Inferior parietal cortex (tissue), 1 donor: ENCODE measurements at regions not wholly inside any gene's neighbourhood (a gene's known extent, or its start where the extent isn't known, plus 50 kb on each side); places are given as distances from the start of the nearest gene placed in this dataset.

ENCODE experiments used
- DNase-seq: peaks from one replicate; pipeline ENCODE4 v3.0.0-alpha.2; 2016; ENCODE audit errors: extremely low spot score

DNA sequence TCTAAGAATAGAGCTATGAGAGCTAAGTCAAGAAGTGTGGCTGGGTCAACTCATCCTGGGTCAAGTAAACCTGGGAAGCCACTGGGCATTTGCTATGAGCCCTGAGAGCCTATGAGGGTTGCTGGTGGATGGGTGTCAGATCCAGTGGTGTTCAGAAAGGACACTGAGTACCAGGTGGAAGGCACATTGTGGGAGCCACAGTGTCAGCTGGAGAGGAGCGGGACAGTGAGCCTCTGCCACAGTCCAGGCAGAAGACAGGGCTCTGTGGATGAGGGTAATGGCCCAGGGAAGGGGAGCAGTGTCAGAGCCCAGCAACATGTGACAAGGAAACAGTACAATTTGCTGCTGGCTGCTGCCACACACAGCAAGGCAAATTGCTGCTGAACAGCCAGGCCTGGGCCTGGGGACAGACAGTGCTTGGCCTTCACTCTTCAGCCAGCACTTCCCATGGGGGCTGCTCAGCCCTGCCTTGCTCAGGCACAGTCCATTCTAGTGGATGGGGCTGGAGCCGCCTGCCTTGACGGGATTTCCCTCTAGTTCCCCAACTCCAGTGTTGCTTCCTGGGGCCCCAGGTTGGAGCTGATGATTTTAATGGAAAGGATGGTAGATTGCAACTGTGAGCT, 90.9 kb upstream of the CHST15 start:
- no peak for DNase-seq

DNA sequence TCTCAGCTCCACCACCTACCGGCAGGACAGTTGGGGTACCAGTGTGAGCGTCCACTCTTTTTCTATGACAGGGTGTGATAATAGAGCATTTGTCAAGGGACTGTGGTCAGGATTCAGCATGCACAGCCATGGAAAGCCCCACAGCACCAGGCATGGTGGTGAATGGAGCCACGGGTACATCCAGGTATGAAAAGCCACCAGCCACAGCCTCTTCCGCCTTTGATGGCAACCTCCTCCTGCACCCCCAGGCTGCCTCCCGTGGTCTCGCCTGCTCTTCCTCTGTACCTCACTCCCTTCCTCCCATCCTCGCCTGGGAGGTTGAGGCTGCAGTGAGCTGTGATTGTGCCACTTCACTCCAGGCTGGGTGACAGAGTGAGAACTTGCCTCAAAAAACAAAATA, 90.2 kb upstream of the CHST15 start:
- no peak for DNase-seq

DNA sequence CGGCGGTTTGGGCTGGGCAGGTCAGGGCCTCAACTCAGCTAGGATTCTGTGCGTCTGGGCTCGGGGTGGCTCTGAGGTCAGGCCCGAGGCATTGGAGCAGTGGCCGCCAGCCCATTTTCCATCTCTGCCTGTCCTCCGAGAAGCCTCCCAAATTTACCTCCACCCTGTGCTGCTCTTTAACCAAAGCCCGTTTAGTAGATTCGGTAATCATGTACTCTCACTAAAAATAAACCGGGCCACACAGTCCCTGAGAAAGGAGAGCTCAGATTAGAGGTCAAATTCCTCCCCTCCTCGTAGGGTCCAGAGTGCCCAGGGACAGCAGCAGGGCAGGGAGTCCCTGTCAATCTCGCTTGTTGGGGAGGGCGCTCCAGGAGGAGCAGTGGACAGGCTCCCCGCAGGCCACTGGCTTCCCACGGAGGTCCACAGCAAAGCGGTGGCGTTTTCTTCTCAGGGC, 88.7 kb upstream of the CHST15 start:
- DNase-seq = no peak

DNA sequence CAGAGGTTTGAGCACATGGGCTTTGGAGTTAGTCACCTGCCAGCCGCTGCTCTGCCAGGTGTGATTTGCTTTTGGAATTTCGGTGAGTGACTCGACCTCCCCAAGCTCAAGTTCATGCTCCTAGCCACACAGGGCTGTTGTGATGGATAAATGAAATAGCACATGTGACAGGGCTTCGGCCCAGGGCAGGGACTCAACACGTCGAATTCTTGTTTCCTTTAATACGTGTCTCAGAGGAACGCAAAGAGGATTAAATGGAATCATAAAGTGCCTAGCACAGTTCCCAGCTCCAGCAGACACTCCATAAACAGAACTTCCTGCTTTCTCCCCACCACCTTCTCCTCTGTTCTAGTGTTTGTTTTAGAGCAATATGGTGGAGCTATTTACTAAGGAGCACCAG, 88.3 kb upstream of the CHST15 start:
- DNase-seq = no peak

- DNase-seq = no peak
These were observed 87.7 kb upstream of the CHST15 start for GRCh38 chr10:124180947-124181549.

DNA sequence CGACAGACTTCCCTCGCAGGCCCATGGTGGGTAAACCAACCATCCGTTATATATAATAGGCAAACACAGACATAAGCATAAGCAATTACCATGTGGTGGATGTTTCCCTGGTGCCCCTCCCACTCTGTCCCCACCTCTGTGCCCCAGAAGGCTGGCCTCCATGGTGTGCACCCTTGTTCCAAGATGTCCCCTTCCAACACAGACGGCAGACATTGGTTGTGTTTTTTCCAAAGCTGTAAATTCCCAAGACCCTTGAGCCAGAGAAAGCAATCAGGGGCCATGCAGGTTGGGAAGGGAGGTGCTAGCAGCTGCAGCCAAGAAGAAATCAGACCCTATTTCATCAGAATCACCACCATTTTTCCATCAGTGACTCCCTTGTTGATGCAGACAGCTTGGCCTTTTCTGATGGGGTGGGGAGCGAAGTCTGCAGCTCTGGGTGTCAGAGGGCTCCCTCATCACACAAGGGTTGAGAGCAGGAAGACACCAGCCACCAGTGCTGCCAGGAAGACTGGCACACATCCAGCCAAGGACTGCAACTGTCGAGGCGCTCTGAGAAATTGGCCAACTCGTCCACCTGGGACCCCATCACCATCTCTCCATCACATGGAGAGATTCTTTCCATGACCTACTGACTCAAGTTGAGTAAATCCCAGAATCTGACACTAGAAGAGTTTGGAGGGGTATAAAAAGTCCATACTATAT, 86.8 kb upstream of the CHST15 start:
- no peak for DNase-seq

- no peak for DNase-seq
These were observed 86.1 kb upstream of the CHST15 start for GRCh38 chr10:124179308-124180043.

DNA sequence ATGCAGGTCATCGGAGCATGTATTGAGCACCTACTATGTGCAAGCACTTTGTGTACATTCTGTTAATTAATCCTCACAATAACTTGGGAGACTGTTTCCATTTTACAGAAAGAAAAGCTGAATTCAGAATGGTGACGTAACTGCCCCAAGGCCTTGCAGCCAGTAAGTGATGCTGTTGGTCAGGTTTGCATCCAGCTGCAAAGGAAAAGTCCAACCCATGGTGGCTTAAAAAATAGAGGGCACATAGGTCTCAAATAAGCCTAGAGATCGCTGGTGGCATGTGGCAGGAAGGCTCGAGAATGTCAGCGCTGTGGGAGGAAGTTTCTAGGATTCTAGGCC, 83.8 kb upstream of the CHST15 start:
- no peak for DNase-seq

DNA sequence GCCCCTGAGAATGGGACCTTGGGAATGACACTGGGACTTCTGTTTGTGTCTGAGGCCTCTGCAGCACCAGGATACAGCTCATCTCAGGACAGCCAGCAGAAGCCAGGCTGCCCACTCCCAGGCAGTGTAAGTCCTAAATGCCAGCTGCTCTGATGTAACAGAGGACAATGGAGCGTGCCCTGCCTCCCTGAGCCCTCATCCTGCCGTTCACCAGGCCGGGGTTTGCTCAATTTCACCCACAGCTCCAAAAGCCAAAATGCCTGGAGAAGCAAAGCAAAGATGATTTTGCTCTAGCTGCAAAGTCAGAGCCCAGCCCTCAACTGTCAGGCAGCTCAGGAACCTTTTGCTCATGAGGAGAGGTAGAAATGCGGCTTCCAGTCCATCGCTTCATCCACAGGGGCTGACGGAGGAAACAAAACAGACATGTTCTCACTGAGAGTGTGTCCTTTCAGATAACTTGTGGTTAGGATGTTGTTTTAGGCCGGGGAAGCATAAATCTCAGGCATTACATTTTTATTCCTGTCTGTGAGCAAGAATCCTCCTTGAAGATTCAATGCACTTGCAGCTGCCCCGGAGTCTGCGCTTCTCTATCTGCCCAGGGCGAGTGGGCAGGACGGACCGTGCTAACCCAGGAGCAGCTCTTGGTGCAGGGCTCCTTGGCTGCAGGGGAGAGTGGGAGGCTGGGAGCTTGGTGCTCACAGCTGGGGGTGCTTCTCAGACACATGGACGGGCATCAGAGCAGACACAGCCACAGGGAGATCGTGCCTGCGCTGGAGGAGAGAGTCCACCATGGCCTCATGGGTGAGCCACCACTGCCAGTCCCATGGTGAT, 83.2 kb upstream of the CHST15 start:
- no peak for DNase-seq

GRCh38 chr10:124175701-124176348, 82.4 kb upstream of the CHST15 start:
- DNase-seq = no peak

DNA sequence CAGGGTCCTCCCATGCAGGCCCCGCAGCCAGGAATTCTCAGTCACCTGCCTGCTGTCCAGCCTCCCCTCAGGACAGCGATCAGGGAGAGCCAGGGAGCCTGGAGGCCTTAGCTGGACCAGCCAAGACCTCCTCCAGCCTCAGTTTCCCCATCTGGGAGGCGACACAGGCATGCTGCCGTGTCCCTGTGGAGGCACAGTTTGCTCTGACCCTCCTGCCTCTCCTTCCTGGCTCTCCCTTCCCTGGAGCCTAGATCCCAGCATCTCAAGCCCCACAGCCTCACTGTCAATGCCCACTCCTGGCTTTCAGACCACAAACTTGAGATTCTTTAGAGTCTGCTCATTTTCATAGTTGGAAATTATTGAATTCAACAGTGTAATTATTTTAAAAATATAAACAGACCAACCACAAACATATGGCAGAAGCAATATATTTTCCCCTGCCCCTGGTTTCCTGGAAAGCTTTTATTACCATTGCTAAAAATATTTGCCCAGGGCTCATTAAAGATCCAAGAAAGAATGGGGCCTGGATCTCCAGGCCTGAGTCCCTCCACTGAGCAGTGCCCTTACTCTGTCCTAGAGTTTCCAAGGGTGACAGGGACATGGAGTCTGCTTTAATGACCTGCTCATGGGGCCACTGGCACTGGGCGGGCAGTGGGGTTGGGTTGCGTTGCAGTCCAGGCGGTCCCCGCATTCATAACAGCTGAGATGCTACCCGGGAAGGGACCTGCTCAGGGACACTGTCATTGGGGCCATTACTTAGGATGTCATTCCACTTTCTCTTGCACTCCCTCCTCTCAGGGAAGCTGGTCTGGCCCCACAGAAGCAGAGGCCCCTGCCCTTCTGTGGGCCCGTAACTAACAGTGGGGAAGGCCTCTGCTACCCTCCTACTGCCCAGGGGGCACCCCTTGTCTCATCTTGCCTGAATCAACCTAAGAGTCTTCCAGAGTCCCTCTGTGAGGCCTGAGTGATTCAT, 81.6 kb upstream of the CHST15 start:
- DNase-seq = no peak

GRCh38 chr10:124174071-124174566, 80.7 kb upstream of the CHST15 start:
- no peak for DNase-seq

GRCh38 chr10:124173298-124173900, 80.0 kb upstream of the CHST15 start:
- no peak for DNase-seq

- DNase-seq = no peak
These were observed 79.0 kb upstream of the CHST15 start for GRCh38 chr10:124172181-124172916.

GRCh38 chr10:124171561-124171960, 78.2 kb upstream of the CHST15 start:
- no peak for DNase-seq

- no peak for DNase-seq
These were observed 77.2 kb upstream of the CHST15 start for GRCh38 chr10:124170631-124171030.

DNA sequence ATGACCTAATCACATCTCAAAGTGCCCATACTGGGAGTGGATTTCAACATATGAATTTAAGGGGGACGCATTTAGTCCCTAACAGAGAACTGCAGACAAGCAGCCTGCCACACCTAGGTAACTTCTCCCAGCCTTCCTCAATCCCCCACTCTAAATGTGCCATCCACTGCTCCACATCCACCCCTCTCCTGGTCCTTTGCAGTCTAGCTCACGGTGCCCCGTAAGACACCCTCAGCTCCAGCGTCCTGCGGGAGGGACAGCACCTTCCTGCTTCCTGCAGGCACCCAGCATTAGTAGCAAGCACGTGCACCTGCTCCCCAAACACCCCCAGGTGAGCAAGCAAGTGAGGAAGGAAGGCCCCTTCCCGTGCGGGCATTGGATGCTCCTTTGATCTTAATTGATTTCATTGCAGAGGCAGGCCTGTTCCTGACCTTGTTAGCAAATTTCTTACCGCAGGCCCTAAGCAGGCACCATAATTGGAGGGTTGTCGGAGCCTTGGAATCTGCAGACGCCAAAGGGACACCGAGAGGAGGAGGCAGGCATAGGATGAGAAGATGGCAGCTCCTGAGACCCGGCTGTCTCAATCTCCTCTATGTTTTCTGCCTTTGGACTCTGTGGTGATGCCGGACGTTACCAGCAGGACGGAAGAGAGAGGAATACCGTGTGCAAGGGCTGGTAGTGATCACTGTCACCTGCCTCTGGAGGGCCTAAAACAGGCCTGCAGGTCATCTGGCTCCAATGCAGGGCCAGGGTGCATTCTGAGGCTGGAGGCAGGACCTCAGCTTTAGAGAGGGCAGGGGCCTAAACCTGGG, 75.8 kb upstream of the CHST15 start:
- no peak for DNase-seq

DNA sequence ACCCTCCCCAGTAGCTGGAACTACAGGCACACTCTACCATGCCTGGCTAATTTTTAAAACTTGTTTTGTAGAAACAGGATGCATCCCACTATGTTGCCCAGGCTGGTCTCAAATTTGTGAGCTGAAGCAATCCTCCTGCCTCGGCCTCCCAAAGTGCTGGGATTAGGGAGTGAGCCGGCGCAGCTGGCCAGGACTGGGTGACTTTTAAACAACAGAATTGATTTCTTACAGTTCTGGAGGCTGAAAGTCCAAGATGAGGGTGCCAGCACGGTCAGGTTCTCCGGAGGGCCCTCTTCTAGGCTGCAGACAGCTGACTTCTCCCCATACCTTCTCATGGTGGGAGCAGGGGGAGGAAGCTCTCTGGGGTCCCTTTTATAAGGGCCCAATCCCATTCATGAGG, 75.2 kb upstream of the CHST15 start:
- DNase-seq = no peak
